SK-N-SH (cell line): ENCODE measurements at regions not wholly inside any gene's neighbourhood (a gene's known extent, or its start where the extent isn't known, plus 50 kb on each side); places are given as distances from the start of the nearest gene placed in this dataset.

Experiments used
- CTCF ChIA-PET: fragments of 300-600, 350-600 bp; formaldehyde crosslinking; extraction: SDS; loops from one replicate; lab custom pipeline; 2021; lab: Yijun Ruan, JAX
- POLR2A ChIA-PET: fragments of 350-600 bp; sonication (Branson Sonifier 250); formaldehyde crosslinking; extraction: SDS; loops from one replicate; lab custom pipeline; 2020; ENCODE audit warnings: antibody characterized with exemption, inconsistent platforms; lab: Yijun Ruan, JAX
- DNase-seq: peaks from one replicate; pipeline ENCODE4 v3.0.0; 2012
- H2AFZ ChIP-seq: fragments of 200-600 bp; sonication (generic); 2 replicates; pipeline ENCODE4 v1.8.1; 2016; ENCODE audit warnings: antibody characterized with exemption, mild to moderate bottlenecking, low read depth
- H3F3A ChIP-seq: fragments of 200-600 bp; sonication (generic); replicated peaks from 2 replicates; pipeline ENCODE3; 2016; ENCODE audit warnings: antibody characterized with exemption, mild to moderate bottlenecking; ENCODE audit not compliant: insufficient read depth
- H3K27ac ChIP-seq, 2 experiments: fragments of 200-500 bp in 1 of 2; fragments of 200-600 bp in 1 of 2; sonication (Bioruptor generic) in 1 of 2; sonication (generic), shearing (Covaris generic) in 1 of 2; 2 replicates each; pipeline versions ENCODE4 v1.5.1 to v1.6.1; 2014 to 2016; ENCODE audit warnings: low read depth in 2 of 2, inconsistent platforms in 1 of 2, low read length in 1 of 2, mild to moderate bottlenecking in 1 of 2, mixed read lengths in 1 of 2
- H3K27me3 ChIP-seq: fragments of 200-600 bp; sonication (generic), shearing (Covaris generic); 2 replicates; pipeline ENCODE4 v1.6.1; 2016; ENCODE audit warnings: mixed run types; ENCODE audit not compliant: insufficient read depth
- H3K36me3 ChIP-seq, 2 experiments: fragments of 200-500 bp in 1 of 2; fragments of 200-600 bp in 1 of 2; sonication (Bioruptor generic) in 1 of 2; sonication (generic) in 1 of 2; replicated peaks in 1 of 2; 2 replicates each; pipeline versions ENCODE3 to v1.5.1; 2014 to 2016; ENCODE audit warnings: low read length in 1 of 2, mild to moderate bottlenecking in 1 of 2; ENCODE audit not compliant: insufficient read depth in 2 of 2, control insufficient read depth in 1 of 2
- H3K4me1 ChIP-seq, 2 experiments: fragments of 200-500 bp in 1 of 2; fragments of 200-600 bp in 1 of 2; sonication (Bioruptor generic) in 1 of 2; sonication (generic), shearing (Covaris generic) in 1 of 2; 2 replicates each; pipeline versions ENCODE4 v1.5.1 to v1.6.1; 2014 to 2016; ENCODE audit warnings: low read depth in 1 of 2, low read length in 1 of 2, mixed run types in 1 of 2; ENCODE audit not compliant: insufficient read depth in 2 of 2, control insufficient read depth in 1 of 2
- H3K4me2 ChIP-seq: fragments of 200-600 bp; sonication (generic), shearing (Covaris generic); 2 replicates; pipeline ENCODE4 v1.6.1; 2017; ENCODE audit warnings: mixed run types
- H3K4me3 ChIP-seq, 2 experiments: fragments of 200-500 bp in 1 of 2; fragments of 200-600 bp in 1 of 2; sonication (Bioruptor generic) in 1 of 2; sonication (generic), shearing (Covaris generic) in 1 of 2; 2 replicates each; pipeline versions ENCODE4 v1.5.1 to v1.8.1; 2014 to 2016; ENCODE audit warnings: low read depth in 2 of 2, inconsistent platforms in 1 of 2, low read length in 1 of 2, mild to moderate bottlenecking in 1 of 2, mixed read lengths in 1 of 2, moderate library complexity in 1 of 2
- H3K79me2 ChIP-seq: fragments of 200-600 bp; sonication (generic); 2 replicates; pipeline ENCODE4 v1.8.1; 2017; ENCODE audit warnings: mild to moderate bottlenecking; ENCODE audit not compliant: insufficient read depth
- H3K9ac ChIP-seq: fragments of 200-600 bp; sonication (generic); 2 replicates; pipeline ENCODE4 v1.6.1; 2017; ENCODE audit warnings: mixed run types
- H3K9me2 ChIP-seq: fragments of 200-600 bp; sonication (generic); 2 replicates; pipeline ENCODE4 v1.6.1; 2017; ENCODE audit warnings: mixed run types
- H3K9me3 ChIP-seq: fragments of 200-600 bp; sonication (generic); 2 replicates; pipeline ENCODE4 v1.6.1; 2017; ENCODE audit warnings: mixed run types, mild to moderate bottlenecking, moderate library complexity
- H4K20me1 ChIP-seq: fragments of 200-600 bp; sonication (generic); 2 replicates; pipeline ENCODE4 v1.6.1; 2017; ENCODE audit warnings: mild to moderate bottlenecking, mixed run types; ENCODE audit not compliant: insufficient read depth
- ELF1 ChIP-seq: IDR thresholded peaks from 2 replicates; pipeline ENCODE4 v1.4.0; 2012
- EP300 ChIP-seq, 2 experiments: IDR thresholded peaks; 2 replicates each; pipeline versions ENCODE4 v1.4.0 to v1.6.1; 2012; ENCODE audit warnings: borderline replicate concordance in 1 of 2, low read depth in 1 of 2, low read length in 1 of 2
- EZH2phosphoT487 ChIP-seq: fragments of 200-600 bp; sonication (generic); IDR thresholded peaks from 2 replicates; pipeline ENCODE4 v1.6.1; 2017; ENCODE audit warnings: low read depth, mixed run types, mild to moderate bottlenecking, antibody characterized with exemption, moderate library complexity, borderline replicate concordance
- IRF3 ChIP-seq: fragments of 150-350 bp; IDR thresholded peaks from 2 replicates; pipeline ENCODE4 v1.6.1; 2016; ENCODE audit warnings: mild to moderate bottlenecking, low read depth, low read length
- MAX ChIP-seq: IDR thresholded peaks from 2 replicates; pipeline ENCODE4 v1.4.0; 2012; ENCODE audit warnings: low read depth
- MXI1 ChIP-seq: IDR thresholded peaks from 2 replicates; pipeline ENCODE4 v1.6.1; 2012; ENCODE audit warnings: mild to moderate bottlenecking, low read depth, low read length, improper control_type of control experiment
- PBX3 ChIP-seq: IDR thresholded peaks from 2 replicates; pipeline ENCODE4; 2012
- RXRA ChIP-seq: IDR thresholded peaks from 2 replicates; pipeline ENCODE4 v1.4.0; 2012; ENCODE audit warnings: low read depth, mild to moderate bottlenecking, borderline replicate concordance
- SIN3A ChIP-seq: IDR thresholded peaks from 2 replicates; pipeline ENCODE4 v1.6.1; 2012; ENCODE audit warnings: low read depth, mild to moderate bottlenecking, low read length, moderate library complexity, borderline replicate concordance
- TCF12 ChIP-seq: IDR thresholded peaks from 2 replicates; pipeline ENCODE4 v1.4.0; 2012
- USF1 ChIP-seq: IDR thresholded peaks from 2 replicates; pipeline ENCODE4 v1.4.0; 2012; ENCODE audit warnings: low read depth, borderline replicate concordance
- WGBS: methylation state at CpG from one replicate; pipeline ENCODE4 v1.1.6; 2017; ENCODE audit warnings: low lambda C conversion rate; 5-methylcytosine and 5-hydroxymethylcytosine counted together

- WGBS = 0% methylated on average over 3 of the region's 3 CpGs
- no peaks in the 10 kb centered on the region for H3K36me3 ChIP-seq
- CTCF ChIA-PET = no interaction called here
- H3K9ac ChIP-seq = no peak overlapping the region
- H3F3A ChIP-seq = no peaks in the 10 kb centered on the region
- H3K4me2 ChIP-seq = no peak overlapping the region
- no peaks in the 10 kb centered on the region for H3K4me1 ChIP-seq
- H3K9me3 ChIP-seq = no peaks in the 10 kb centered on the region
- POLR2A ChIA-PET = no interaction called here
- no peak overlapping the region for H2AFZ ChIP-seq
- H3K27me3 ChIP-seq = no peaks in the 10 kb centered on the region
- no peaks in the 10 kb centered on the region for H3K79me2 ChIP-seq
- no peaks in the 10 kb centered on the region for H4K20me1 ChIP-seq
- H3K4me3 ChIP-seq = no peak overlapping the region
- no peak overlapping the region for H3K27ac ChIP-seq
- TF ChIP-seq USF1 (no peak), PBX3 (no peak), MXI1 (no peak), ELF1 (no peak)
- no peaks in the 10 kb centered on the region for H3K9me2 ChIP-seq
- no peak for DNase-seq
Measured at GRCh38 chrX:99172958-99173357, 1237.1 kb downstream of the PCDH19 start.

GRCh38 chrX:99142745-99143144 is 1267.3 kb downstream of the PCDH19 start:
- TF ChIP-seq IRF3 (no peak), RXRA (no peak), MAX (no peak), SIN3A (no peak), EZH2phosphoT487 (no peak), ELF1 (no peak), USF1 (no peak), TCF12 (no peak), EP300 (IDR thresholded peaks at IDR 0.05; ENCODE audit: borderline replicate concordance in 1 of 2, low read depth in 1 of 2, low read length in 1 of 2) (no peak)
- TF ChIP-seq, all 33 proteins: peak for 0
- CTCF ChIA-PET = no interaction called here
- H3K36me3 ChIP-seq = no peaks in the 10 kb centered on the region

More at GRCh38 chrX:99142745-99143144, 1267.3 kb downstream of the PCDH19 start:
- no peaks in the 10 kb centered on the region; the same call in 1 of the 2 replicates for H3K9me2 ChIP-seq
- no peaks in the 10 kb centered on the region for H3K4me1 ChIP-seq
- H3K27me3 ChIP-seq = no peaks in the 10 kb centered on the region
- WGBS = 4% methylated on average over 2 of the region's 2 CpGs
- DNase-seq = no peak
- H3K27ac ChIP-seq = no peak overlapping the region
- no peak overlapping the region for H3K4me2 ChIP-seq
- no peak overlapping the region for H3K4me3 ChIP-seq
- POLR2A ChIA-PET = no interaction called here
- H3K9me3 ChIP-seq = no peaks in the 10 kb centered on the region
- H3K79me2 ChIP-seq = no peaks in the 10 kb centered on the region
- H2AFZ ChIP-seq = no peak overlapping the region
- H3K9ac ChIP-seq = no peak overlapping the region
- H3F3A ChIP-seq = no peaks in the 10 kb centered on the region
- no peaks in the 10 kb centered on the region for H4K20me1 ChIP-seq
